Psoas muscle (tissue), 7 donors: ENCODE measurements at regions not wholly inside any gene's neighbourhood (a gene's known extent, or its start where the extent isn't known, plus 50 kb on each side); places are given as distances from the start of the nearest gene placed in this dataset.

Source experiments
- ATAC-seq, 4 donors: fragments of 200-7000 bp; cut with Tn5 transposase; one replicate each; pipeline ENCODE4 v1.9.1; 2020; ENCODE audit warnings: moderate library complexity in 3 of 4, mild to moderate bottlenecking in 2 of 4
- DNase-seq, 2 donors: peaks; one replicate each; pipeline ENCODE4 v3.0.0-alpha.2; 2020
- H3K27ac ChIP-seq: fragments of 200-600 bp; one replicate; pipeline ENCODE4 v1.8.0; 2022
- H3K27me3 ChIP-seq, 3 donors: fragments of 200-600 bp in 1 of 3; one replicate each; pipeline versions ENCODE4 v1.6.1 to v1.8.0; 2013 to 2022; ENCODE audit warnings: low read length in 2 of 3, mild to moderate bottlenecking in 2 of 3, moderate library complexity in 1 of 3; ENCODE audit not compliant: insufficient read depth in 3 of 3
- H3K36me3 ChIP-seq, 2 donors: fragments of 200-600 bp in 1 of 2; one replicate each; pipeline versions ENCODE4 v1.6.1 to v1.8.0; 2013 to 2022; ENCODE audit warnings: low read depth in 1 of 2, mild to moderate bottlenecking in 1 of 2, moderate library complexity in 1 of 2; ENCODE audit not compliant: insufficient read depth in 1 of 2
- H3K4me1 ChIP-seq: fragments of 200-600 bp; one replicate; pipeline ENCODE4 v1.8.0; 2022
- H3K4me3 ChIP-seq: fragments of 200-600 bp; one replicate; pipeline ENCODE4 v1.8.0; 2022; ENCODE audit warnings: mild to moderate bottlenecking
- H3K9me3 ChIP-seq: fragments of 200-600 bp; one replicate; pipeline ENCODE4 v1.8.0; 2022
- CTCF ChIP-seq: fragments of 200-600 bp; IDR thresholded peaks from one replicate; pipeline ENCODE4 v1.8.0; 2022; ENCODE audit warnings: antibody characterized with exemption
- WGBS, 3 donors: extraction: QIAGEN DNeasy Blood & Tissue Kit; methylation state at CpG; one replicate each; pipeline versions ENCODE4 v1.1.6 to v1.1.7; 2013; 5-methylcytosine and 5-hydroxymethylcytosine counted together
- intact Hi-C, 2 donors: fragments of 100-400 bp; cut with DNase I; formaldehyde crosslinking; loops; one replicate each; pipeline versions ENCODE4 v1.11.0 to v1.14.2; 2022
- donor health status: healthy with polysubstance abuse.
- donor health status: DM: no; HTN: no; CAD: no; lungs with moderate emphysema.
- donor health status: Bipolar disorder and iron deficiency.
- donor health status: healthy.
- donor health status: DM: yes; HTN: yes; CAD: no.
- donor health status: DM: no; HTN: no; CAD: no.
- donor health status: DM: yes; HTN: yes; CAD: no.

- no peak for ATAC-seq
- Histone ChIP-seq H3K9me3 (no peaks in the 10 kb centered on the region), H3K27me3 (no peaks in the 10 kb centered on the region), H3K27ac (no peak overlapping the region), H3K4me3 (no peak overlapping the region), H3K4me1 (no peaks in the 10 kb centered on the region), H3K36me3 (no peaks in the 10 kb centered on the region)
- whole genome bisulfite sequencing, 3 donors = 79 to 84% (median 80%) methylated on average over 25 of the region's 25 CpGs
- no peak for DNase-seq
- intact Hi-C loops = no loop called here
- no peak for TF ChIP-seq CTCF
Measured at GRCh38 chr10:83222832-83223742, 916.2 kb upstream of the GHITM start.

GRCh38 chr10:83225781-83226180 lies 913.5 kb upstream of the GHITM start:
- no peak for ATAC-seq

GRCh38 chr10:83229991-83230390 lies 909.3 kb upstream of the GHITM start:
- TF ChIP-seq CTCF = no peak
- 77 to 83% (median 82%) methylated on average over 8 of the region's 8 CpGs for WGBS, 3 donors
- no peak overlapping the region for H3K4me3 ChIP-seq
- ATAC-seq (no peak), DNase-seq (no peak)
- intact Hi-C loops = no loop called here
- H3K36me3 ChIP-seq = no peaks in the 10 kb centered on the region
- H3K27ac ChIP-seq = no peak overlapping the region
- no peaks in the 10 kb centered on the region for H3K27me3 ChIP-seq
- no peaks in the 10 kb centered on the region for H3K9me3 ChIP-seq
- H3K4me1 ChIP-seq = no peaks in the 10 kb centered on the region

More at GRCh38 chr10:83225781-83226180, 913.5 kb upstream of the GHITM start:
- no peak overlapping the region for H3K4me3 ChIP-seq
- H3K27me3 ChIP-seq = no peaks in the 10 kb centered on the region
- DNase-seq = no peak
- no peaks in the 10 kb centered on the region for H3K4me1 ChIP-seq
- no peak for TF ChIP-seq CTCF
- H3K36me3 ChIP-seq = no peaks in the 10 kb centered on the region
- no peaks in the 10 kb centered on the region for H3K9me3 ChIP-seq
- intact Hi-C loops = no loop called here
- WGBS, 3 donors = 77 to 87% (median 82%) methylated on average over 4 of the region's 4 CpGs
- H3K27ac ChIP-seq = no peak overlapping the region

GRCh38 chr10:83233691-83234090 lies 905.6 kb upstream of the GHITM start:
- 96% methylated on average over 1 of the region's 1 CpG for WGBS, 3 donors
- no peaks in the 10 kb centered on the region for H3K36me3 ChIP-seq
- no peak overlapping the region for H3K27ac ChIP-seq
- ATAC-seq (no peak), DNase-seq (no peak)
- H3K4me1 ChIP-seq = no peaks in the 10 kb centered on the region
- H3K27me3 ChIP-seq = no peaks in the 10 kb centered on the region
- no peak for TF ChIP-seq CTCF
- intact Hi-C loops = no loop called here
- H3K9me3 ChIP-seq = no peaks in the 10 kb centered on the region
- no peak overlapping the region for H3K4me3 ChIP-seq
